Psoas muscle (tissue), 7 donors: ENCODE measurements at regions not wholly inside any gene's neighbourhood (a gene's known extent, or its start where the extent isn't known, plus 50 kb on each side); places are given as distances from the start of the nearest gene placed in this dataset.
"Not testable (repeated sequence)": the region's sequence is repeated elsewhere in the genome, so short reads cannot be mapped to it uniquely, and the experiment has no call there.

Experiments
- ATAC-seq, 4 donors: fragments of 200-7000 bp; cut with Tn5 transposase; one replicate each; pipeline ENCODE4 v1.9.1; 2020; ENCODE audit warnings: moderate library complexity in 3 of 4, mild to moderate bottlenecking in 2 of 4
- DNase-seq, 2 donors: peaks; one replicate each; pipeline ENCODE4 v3.0.0-alpha.2; 2020
- H3K27ac ChIP-seq: fragments of 200-600 bp; one replicate; pipeline ENCODE4 v1.8.0; 2022
- H3K27me3 ChIP-seq, 3 donors: fragments of 200-600 bp in 1 of 3; one replicate each; pipeline versions ENCODE4 v1.6.1 to v1.8.0; 2013 to 2022; ENCODE audit warnings: low read length in 2 of 3, mild to moderate bottlenecking in 2 of 3, moderate library complexity in 1 of 3; ENCODE audit not compliant: insufficient read depth in 3 of 3
- H3K36me3 ChIP-seq, 2 donors: fragments of 200-600 bp in 1 of 2; one replicate each; pipeline versions ENCODE4 v1.6.1 to v1.8.0; 2013 to 2022; ENCODE audit warnings: low read depth in 1 of 2, mild to moderate bottlenecking in 1 of 2, moderate library complexity in 1 of 2; ENCODE audit not compliant: insufficient read depth in 1 of 2
- H3K4me1 ChIP-seq: fragments of 200-600 bp; one replicate; pipeline ENCODE4 v1.8.0; 2022
- H3K4me3 ChIP-seq: fragments of 200-600 bp; one replicate; pipeline ENCODE4 v1.8.0; 2022; ENCODE audit warnings: mild to moderate bottlenecking
- H3K9me3 ChIP-seq: fragments of 200-600 bp; one replicate; pipeline ENCODE4 v1.8.0; 2022
- CTCF ChIP-seq: fragments of 200-600 bp; IDR thresholded peaks from one replicate; pipeline ENCODE4 v1.8.0; 2022; ENCODE audit warnings: antibody characterized with exemption
- WGBS, 3 donors: extraction: QIAGEN DNeasy Blood & Tissue Kit; methylation state at CpG; one replicate each; pipeline versions ENCODE4 v1.1.6 to v1.1.7; 2013; 5-methylcytosine and 5-hydroxymethylcytosine counted together
- intact Hi-C, 2 donors: fragments of 100-400 bp; cut with DNase I; formaldehyde crosslinking; loops; one replicate each; pipeline versions ENCODE4 v1.11.0 to v1.14.2; 2022
- donor health status: healthy with polysubstance abuse.
- donor health status: DM: no; HTN: no; CAD: no; lungs with moderate emphysema.
- donor health status: Bipolar disorder and iron deficiency.
- donor health status: healthy.
- donor health status: DM: yes; HTN: yes; CAD: no.
- donor health status: DM: no; HTN: no; CAD: no.
- donor health status: DM: yes; HTN: yes; CAD: no.

- no peaks in the 10 kb centered on the region for H3K36me3 ChIP-seq
- no peak overlapping the region for H3K27ac ChIP-seq
- no peak for ATAC-seq
- H3K27me3 ChIP-seq: no peaks in the 10 kb centered on the region
- H3K4me3 ChIP-seq: no peak overlapping the region
- no peak for TF ChIP-seq CTCF
- H3K9me3 ChIP-seq: peaks cover 5% of the 10 kb centered on the region
- no peak for DNase-seq
- intact Hi-C loops: no loop called here
- no peaks in the 10 kb centered on the region for H3K4me1 ChIP-seq
- 85 to 90% (median 85%) methylated on average over 1 of the region's 1 CpG for WGBS, 3 donors
These were observed 50.7 kb upstream of the USP7 start for GRCh38 chr16:9014389-9014788.

GRCh38 chr16:9015489-9015888 is 51.8 kb upstream of the USP7 start:
- Histone ChIP-seq H3K9me3 (peaks cover 5% of the 10 kb centered on the region), H3K4me3 (no peak overlapping the region), H3K27me3 (no peaks in the 10 kb centered on the region), H3K27ac (no peak overlapping the region), H3K4me1 (no peaks in the 10 kb centered on the region), H3K36me3 (no peaks in the 10 kb centered on the region)
- no peak for TF ChIP-seq CTCF
- no peak for ATAC-seq
- intact Hi-C loops: no loop called here
- WGBS, 3 donors: 94 to 96% (median 95%) methylated on average over 8 to 10 of the region's 10 CpGs
- DNase-seq: no peak

GRCh38 chr16:9016005-9016404 is 52.3 kb upstream of the USP7 start:
- ATAC-seq, DNase-seq, H3K36me3 ChIP-seq, intact Hi-C loops, H3K27ac ChIP-seq, H3K27me3 ChIP-seq, H3K4me1 ChIP-seq, H3K9me3 ChIP-seq, H3K4me3 ChIP-seq: not testable (repeated sequence)
- 94 to 100% (median 100%) methylated on average over 1 of the region's 1 CpG for WGBS, 3 donors

- TF ChIP-seq CTCF: no peak
- H3K4me1 ChIP-seq: no peaks in the 10 kb centered on the region
- intact Hi-C loops: no loop called here
- no peaks in the 10 kb centered on the region for H3K36me3 ChIP-seq
- H3K4me3 ChIP-seq: no peak overlapping the region
- H3K27me3 ChIP-seq: no peaks in the 10 kb centered on the region
- H3K27ac ChIP-seq: no peak overlapping the region
- peaks cover 5% of the 10 kb centered on the region for H3K9me3 ChIP-seq
- no peak for ATAC-seq
- WGBS, 3 donors: 72 to 76% (median 74%) methylated on average over 3 of the region's 3 CpGs
- no peak for DNase-seq
These were observed 53.1 kb upstream of the USP7 start for GRCh38 chr16:9016824-9017223.

GRCh38 chr16:9027070-9027799 is 63.5 kb upstream of the USP7 start:
- no peak for DNase-seq
- H3K36me3 ChIP-seq: no peaks in the 10 kb centered on the region
- no peaks in the 10 kb centered on the region for H3K27me3 ChIP-seq
- H3K4me1 ChIP-seq: no peaks in the 10 kb centered on the region
- H3K4me3 ChIP-seq: no peak overlapping the region
- ATAC-seq: no peak
- 69 to 75% (median 74%) methylated on average over 13 of the region's 13 CpGs for WGBS, 3 donors
- TF ChIP-seq CTCF: no peak
- intact Hi-C loops: no loop called here
- no peaks in the 10 kb centered on the region for H3K9me3 ChIP-seq
- no peak overlapping the region for H3K27ac ChIP-seq

- H3K9me3 ChIP-seq, H3K27me3 ChIP-seq, H3K4me1 ChIP-seq, H3K4me3 ChIP-seq, H3K27ac ChIP-seq, DNase-seq, intact Hi-C loops, ATAC-seq, H3K36me3 ChIP-seq: not testable (repeated sequence)
- 84 to 87% (median 84%) methylated on average over 21 of the region's 21 CpGs for WGBS, 3 donors
These were observed 63.0 kb upstream of the HAPSTR1 start for GRCh38 chr16:9028491-9028890.
